ENCODE measurements at regions not wholly inside any gene's neighbourhood (a gene's known extent, or its start where the extent isn't known, plus 50 kb on each side); places are given as distances from the start of the nearest gene placed in this dataset.

DNA sequence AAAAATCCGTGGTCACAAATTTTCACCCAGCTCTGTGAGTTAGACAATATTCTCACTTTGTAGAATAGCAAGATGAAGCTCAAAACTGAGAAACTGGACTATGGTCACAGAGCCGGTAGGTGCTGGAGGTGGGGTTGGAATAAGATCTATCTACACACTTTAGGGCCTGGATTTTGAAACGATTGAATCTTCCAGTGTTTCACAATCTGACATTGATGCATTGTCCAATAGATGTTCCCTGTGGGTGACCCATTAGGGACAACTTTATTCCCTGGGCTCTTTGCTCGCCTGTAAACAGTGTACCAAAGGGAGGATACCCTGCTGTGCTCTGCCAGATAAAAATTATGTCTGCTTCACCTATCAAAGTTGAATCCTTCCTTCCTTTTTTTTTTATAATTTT is 145.4 kb upstream of the MPDZ start:
- TF ChIP-seq CTCF (IDR thresholded peaks at IDR 0.05; ENCODE audit: insufficient read depth, low read depth, low read length, missing control alignments): no peak
- no peak for DNase-seq (ENCODE audit: low read depth)
- no peak overlapping the region for H3K4me3 ChIP-seq (ENCODE audit: low read length)

DNA sequence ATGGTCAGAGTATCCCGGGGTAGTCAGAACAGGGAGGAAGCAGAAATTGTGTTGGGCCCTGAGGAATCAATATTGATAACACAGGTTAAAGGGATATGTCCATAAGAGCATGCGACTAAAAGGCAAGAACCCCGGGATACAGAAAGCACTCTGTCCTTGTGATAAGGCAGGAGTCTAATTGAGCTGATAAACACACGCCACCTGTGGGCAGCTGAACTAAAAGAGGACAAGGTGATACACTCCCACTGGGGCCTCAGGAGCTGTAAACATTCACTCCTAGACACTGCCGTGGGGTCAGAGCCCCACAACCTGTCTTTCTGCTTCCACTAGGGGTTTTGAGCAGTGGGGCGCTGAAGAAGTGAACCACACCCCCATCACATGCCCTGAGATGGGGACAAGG is 144.7 kb upstream of the MPDZ start:
- no peak overlapping the region for H3K4me3 ChIP-seq (ENCODE audit: low read length)
- DNase-seq (ENCODE audit: low read depth): no peak
- no peak for TF ChIP-seq CTCF (IDR thresholded peaks at IDR 0.05; ENCODE audit: insufficient read depth, low read depth, low read length, missing control alignments)

GRCh38 chr9:13414349-13414748 is 134.9 kb upstream of the MPDZ start:
- DNase-seq (ENCODE audit: low read depth): no peak
- no peak for TF ChIP-seq CTCF (IDR thresholded peaks at IDR 0.05; ENCODE audit: insufficient read depth, low read depth, low read length, missing control alignments)
- no peak overlapping the region for H3K4me3 ChIP-seq (ENCODE audit: low read length)

- DNase-seq (ENCODE audit: low read depth): no peak
- no peak for TF ChIP-seq CTCF (IDR thresholded peaks at IDR 0.05; ENCODE audit: insufficient read depth, low read depth, low read length, missing control alignments)
- no peak overlapping the region for H3K4me3 ChIP-seq (ENCODE audit: low read length)
Observed at GRCh38 chr9:13412331-13412730, 132.8 kb upstream of the MPDZ start.

DNA sequence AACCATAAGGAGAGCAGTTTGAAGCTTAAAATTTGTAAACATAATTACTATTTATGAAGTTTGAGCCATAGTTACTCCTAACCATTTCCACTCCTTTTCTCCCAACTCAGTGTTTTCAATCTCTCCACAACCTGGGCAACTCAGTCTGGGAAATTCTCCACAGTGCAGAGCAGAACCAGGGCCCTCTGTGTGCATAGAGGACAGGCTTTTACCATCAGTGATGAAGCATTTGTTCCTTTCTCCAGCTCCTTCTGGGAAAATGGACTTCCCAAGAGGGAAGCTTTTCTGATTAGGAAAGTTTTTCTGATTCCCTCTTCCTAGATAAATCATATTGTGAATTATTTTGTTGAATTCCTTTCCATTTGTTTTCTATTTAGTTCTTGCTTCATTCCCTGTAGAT is 132.3 kb upstream of the MPDZ start:
- DNase-seq (ENCODE audit: low read depth): no peak
- H3K4me3 ChIP-seq (ENCODE audit: low read length): no peak overlapping the region
- TF ChIP-seq CTCF (IDR thresholded peaks at IDR 0.05; ENCODE audit: insufficient read depth, low read depth, low read length, missing control alignments): no peak

DNA sequence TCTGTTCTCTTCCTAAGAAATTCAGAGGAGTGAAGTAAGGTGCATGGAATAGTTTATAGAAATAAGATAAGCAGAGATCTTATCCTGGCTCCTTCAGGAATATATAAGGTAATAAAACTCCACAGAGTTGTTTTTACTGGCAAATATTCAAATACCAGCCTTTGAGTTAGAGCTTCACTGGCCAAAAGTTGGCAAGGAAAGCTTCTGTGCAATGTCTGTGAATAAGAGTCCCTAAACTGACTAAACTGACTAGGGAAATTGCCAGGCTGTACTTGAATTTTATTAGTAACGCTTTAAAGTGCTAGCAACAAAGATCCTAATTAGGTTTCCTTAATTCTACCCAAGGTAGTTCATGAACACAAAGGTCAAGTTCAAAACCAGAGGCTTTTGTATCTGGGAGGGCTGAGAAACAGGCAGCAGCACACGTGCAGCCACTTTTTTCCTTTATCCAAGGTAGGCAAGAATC is 131.1 kb upstream of the MPDZ start:
- no peak for TF ChIP-seq CTCF (IDR thresholded peaks at IDR 0.05; ENCODE audit: insufficient read depth, low read depth, low read length, missing control alignments)
- DNase-seq (ENCODE audit: low read depth): no peak
- H3K4me3 ChIP-seq (ENCODE audit: low read length): no peak overlapping the region

GRCh38 chr9:13397661-13398060 is 118.2 kb upstream of the MPDZ start:
- TF ChIP-seq CTCF (IDR thresholded peaks at IDR 0.05; ENCODE audit: insufficient read depth, low read depth, low read length, missing control alignments): no peak
- H3K4me3 ChIP-seq (ENCODE audit: low read length): no peak overlapping the region
- no peak for DNase-seq (ENCODE audit: low read depth)

All from epithelial cell of esophagus (primary cell).